KMS-11 (cell line): ENCODE measurements at regions not wholly inside any gene's neighbourhood (a gene's known extent, or its start where the extent isn't known, plus 50 kb on each side); places are given as distances from the start of the nearest gene placed in this dataset.

Source experiments
- H2AFZ ChIP-seq: fragments of 200-600 bp; sonication (generic); 2 replicates; pipeline ENCODE4 v1.6.1; 2016; ENCODE audit warnings: antibody characterized with exemption, mixed run types, low read depth
- H3K27ac ChIP-seq: fragments of 200-600 bp; sonication (generic); 2 replicates; pipeline ENCODE4 v1.6.1; 2016; ENCODE audit warnings: mild to moderate bottlenecking, mixed run types
- H3K27me3 ChIP-seq: fragments of 200-600 bp; sonication (generic); 2 replicates; pipeline ENCODE4 v1.6.1; 2017; ENCODE audit warnings: mild to moderate bottlenecking, low read depth, mixed run types, moderate library complexity; ENCODE audit not compliant: insufficient read depth
- H3K36me3 ChIP-seq: fragments of 200-600 bp; sonication (generic); 2 replicates; pipeline ENCODE4 v1.6.1; 2017; ENCODE audit warnings: mild to moderate bottlenecking, mixed run types; ENCODE audit not compliant: insufficient read depth
- H3K4me1 ChIP-seq: fragments of 200-600 bp; sonication (generic); 2 replicates; pipeline ENCODE4 v1.6.1; 2016; ENCODE audit warnings: mild to moderate bottlenecking, low read depth, mixed run types; ENCODE audit not compliant: poor library complexity, severe bottlenecking
- H3K4me2 ChIP-seq: fragments of 200-600 bp; sonication (generic); 2 replicates; pipeline ENCODE4 v1.7.0; 2016; ENCODE audit warnings: mild to moderate bottlenecking, mixed run types
- H3K4me3 ChIP-seq: fragments of 200-600 bp; sonication (generic); IDR thresholded peaks from 2 replicates; pipeline ENCODE4 v1.6.1; 2017; ENCODE audit warnings: low read depth, low read length, mixed read lengths; ENCODE audit not compliant: insufficient read depth
- H3K79me2 ChIP-seq: fragments of 200-600 bp; sonication (generic); 2 replicates; pipeline ENCODE4 v1.6.1; 2016; ENCODE audit warnings: low read depth, mixed run types; ENCODE audit not compliant: insufficient read depth
- H3K9ac ChIP-seq: fragments of 200-600 bp; sonication (generic); 2 replicates; pipeline ENCODE4 v1.6.1; 2016; ENCODE audit warnings: mild to moderate bottlenecking, mixed run types
- H4K20me1 ChIP-seq: fragments of 200-600 bp; sonication (generic); 2 replicates; pipeline ENCODE4 v1.6.1; 2016; ENCODE audit warnings: mild to moderate bottlenecking, mixed run types; ENCODE audit not compliant: insufficient read depth
- CTCF ChIP-seq: fragments of 200-600 bp; sonication (generic); conservative IDR thresholded peaks from 2 replicates; pipeline ENCODE4 v1.6.1; 2017; ENCODE audit warnings: low read depth, mild to moderate bottlenecking, antibody characterized with exemption, low read length, moderate library complexity, mixed read lengths

- Histone ChIP-seq H3K4me1 (no peaks in the 10 kb centered on the region), H4K20me1 (no peaks in the 10 kb centered on the region), H3K4me2 (no peak overlapping the region), H3K79me2 (no peaks in the 10 kb centered on the region), H3K36me3 (no peaks in the 10 kb centered on the region), H3K27me3 (no peaks in the 10 kb centered on the region), H3K27ac (no peak overlapping the region), H3K4me3 (no peak overlapping the region), H2AFZ (no peak overlapping the region), H3K9ac (no peak overlapping the region)
- no peak for TF ChIP-seq CTCF
These were observed 764.4 kb upstream of the PCDH10 start for GRCh38 chr4:132384709-132385108.

GRCh38 chr4:132386130-132386529, 763.0 kb upstream of the PCDH10 start:
- no peaks in the 10 kb centered on the region for H3K36me3 ChIP-seq
- no peaks in the 10 kb centered on the region for H4K20me1 ChIP-seq
- H3K9ac ChIP-seq = no peak overlapping the region
- no peak overlapping the region for H2AFZ ChIP-seq
- no peak overlapping the region for H3K4me3 ChIP-seq
- H3K27ac ChIP-seq = no peak overlapping the region
- H3K79me2 ChIP-seq = no peaks in the 10 kb centered on the region
- no peak for TF ChIP-seq CTCF
- no peaks in the 10 kb centered on the region for H3K4me1 ChIP-seq
- H3K27me3 ChIP-seq = no peaks in the 10 kb centered on the region
- H3K4me2 ChIP-seq = no peak overlapping the region

- H3K79me2 ChIP-seq = no peaks in the 10 kb centered on the region
- no peak overlapping the region for H3K27ac ChIP-seq
- no peaks in the 10 kb centered on the region for H4K20me1 ChIP-seq
- no peak overlapping the region for H3K4me2 ChIP-seq
- H3K36me3 ChIP-seq = no peaks in the 10 kb centered on the region
- no peak overlapping the region for H3K9ac ChIP-seq
- no peak overlapping the region for H3K4me3 ChIP-seq
- H3K4me1 ChIP-seq = no peaks in the 10 kb centered on the region
- no peak overlapping the region for H2AFZ ChIP-seq
- no peaks in the 10 kb centered on the region for H3K27me3 ChIP-seq
- TF ChIP-seq CTCF = no peak
These were observed 762.0 kb upstream of the PCDH10 start for GRCh38 chr4:132387060-132387459.

- no peaks in the 10 kb centered on the region for H3K36me3 ChIP-seq
- no peak for TF ChIP-seq CTCF
- H3K4me1 ChIP-seq = no peaks in the 10 kb centered on the region
- H4K20me1 ChIP-seq = no peaks in the 10 kb centered on the region
- H3K79me2 ChIP-seq = no peaks in the 10 kb centered on the region
- no peak overlapping the region for H2AFZ ChIP-seq
- H3K4me2 ChIP-seq = no peak overlapping the region
- H3K4me3 ChIP-seq = no peak overlapping the region
- H3K27me3 ChIP-seq = no peaks in the 10 kb centered on the region
- H3K9ac ChIP-seq = no peak overlapping the region
- H3K27ac ChIP-seq = no peak overlapping the region
These were observed 753.5 kb upstream of the PCDH10 start for GRCh38 chr4:132395561-132395960.

- Histone ChIP-seq H3K79me2 (no peaks in the 10 kb centered on the region), H2AFZ (no peak overlapping the region), H4K20me1 (no peaks in the 10 kb centered on the region), H3K9ac (no peak overlapping the region), H3K27ac (no peak overlapping the region), H3K36me3 (no peaks in the 10 kb centered on the region), H3K27me3 (no peaks in the 10 kb centered on the region), H3K4me2 (no peak overlapping the region), H3K4me1 (no peaks in the 10 kb centered on the region), H3K4me3 (no peak overlapping the region)
- no peak for TF ChIP-seq CTCF
These were observed 752.5 kb upstream of the PCDH10 start for GRCh38 chr4:132396636-132397035.
